CD14-positive monocyte (primary cell): ENCODE measurements at regions not wholly inside any gene's neighbourhood (a gene's known extent, or its start where the extent isn't known, plus 50 kb on each side); places are given as distances from the start of the nearest gene placed in this dataset.

ENCODE experiments used
- DNase-seq, 3 donors: peaks; one replicate each; pipeline ENCODE4 v3.0.0-alpha.2; 2011 to 2022
- H2AFZ ChIP-seq: 2 replicates; pipeline ENCODE4 v1.6.0; 2012; ENCODE audit warnings: mild to moderate bottlenecking, low read depth, low read length, inconsistent platforms; ENCODE audit not compliant: insufficient read depth, poor library complexity, severe bottlenecking
- H3K27ac ChIP-seq, 2 donors: 1 replicate in 1 of 2; 2 replicates in 1 of 2; pipeline ENCODE4 v1.5.1; 2012 to 2013; ENCODE audit warnings: low read length in 2 of 2, control low read depth in 1 of 2, inconsistent platforms in 1 of 2, low read depth in 1 of 2, mild to moderate bottlenecking in 1 of 2
- H3K27me3 ChIP-seq, 2 donors: one replicate each; pipeline versions ENCODE4 v1.6.0 to v1.6.1; 2011 to 2013; ENCODE audit warnings: low read length in 2 of 2; ENCODE audit not compliant: control insufficient read depth in 2 of 2, insufficient read depth in 2 of 2
- H3K36me3 ChIP-seq, 2 donors: replicated peaks in 1 of 2; 1 replicate in 1 of 2; 2 replicates in 1 of 2; pipeline versions ENCODE4 v1.5.1 to v1.6.1; 2012 to 2013; ENCODE audit warnings: low read length in 2 of 2, control low read depth in 1 of 2, inconsistent platforms in 1 of 2, mild to moderate bottlenecking in 1 of 2; ENCODE audit not compliant: insufficient read depth in 2 of 2, control insufficient read depth in 1 of 2
- H3K4me1 ChIP-seq, 2 donors: 1 replicate in 1 of 2; 2 replicates in 1 of 2; pipeline versions ENCODE4 v1.5.1 to v1.6.1; 2012 to 2013; ENCODE audit warnings: low read length in 2 of 2, control low read depth in 1 of 2, inconsistent platforms in 1 of 2, mild to moderate bottlenecking in 1 of 2, moderate library complexity in 1 of 2; ENCODE audit not compliant: insufficient read depth in 2 of 2, control insufficient read depth in 1 of 2
- H3K4me2 ChIP-seq: replicated peaks from 2 replicates; pipeline ENCODE3; 2012; ENCODE audit warnings: low read length, moderate library complexity, mild to moderate bottlenecking; ENCODE audit not compliant: poor library complexity, severe bottlenecking; ENCODE audit errors: extremely low read depth
- H3K4me3 ChIP-seq, 3 experiments: fragments of 200-600 bp in 1 of 3; sonication (generic) in 1 of 3; replicated peaks in 1 of 3; 1 replicate in 2 of 3; 2 replicates in 1 of 3; pipeline ENCODE4 v1.5.1; 2011 to 2013; ENCODE audit warnings: low read length in 3 of 3, mild to moderate bottlenecking in 3 of 3, control low read depth in 2 of 3, low read depth in 2 of 3, inconsistent platforms in 1 of 3, moderate library complexity in 1 of 3
- H3K79me2 ChIP-seq: 2 replicates; pipeline ENCODE4 v1.6.0; 2012; ENCODE audit warnings: mild to moderate bottlenecking, control low read depth, inconsistent platforms, low read length, moderate library complexity; ENCODE audit not compliant: insufficient read depth
- H3K9ac ChIP-seq: 2 replicates; pipeline ENCODE4 v1.6.0; 2017; ENCODE audit warnings: low read length, mild to moderate bottlenecking; ENCODE audit not compliant: insufficient read depth, poor library complexity, severe bottlenecking
- H3K9me3 ChIP-seq, 2 donors: replicated peaks in 1 of 2; 1 replicate in 1 of 2; 2 replicates in 1 of 2; pipeline versions ENCODE4 v1.5.1 to v1.6.1; 2012 to 2013; ENCODE audit warnings: low read length in 2 of 2, control low read depth in 1 of 2; ENCODE audit not compliant: control insufficient read depth in 1 of 2, insufficient read depth in 1 of 2
- H4K20me1 ChIP-seq: 2 replicates; pipeline ENCODE4 v1.6.0; 2012; ENCODE audit warnings: mild to moderate bottlenecking, low read length, control low read depth, moderate library complexity; ENCODE audit not compliant: insufficient read depth
- H3K27ac Mint-ChIP-seq, 7 donors: one replicate each; pipeline ENCODE4 v1.8.0; 2020; ENCODE audit warnings: mild to moderate bottlenecking in 7 of 7, mixed read lengths in 7 of 7, moderate library complexity in 6 of 7, inconsistent platforms in 2 of 7
- H3K27me3 Mint-ChIP-seq, 3 donors: one replicate each; pipeline ENCODE4 v1.8.0; 2021 to 2022; ENCODE audit warnings: low read depth in 3 of 3, mild to moderate bottlenecking in 3 of 3, mixed read lengths in 3 of 3, moderate library complexity in 3 of 3, inconsistent platforms in 1 of 3
- H3K36me3 Mint-ChIP-seq, 2 donors: one replicate each; pipeline ENCODE4 v1.8.0; 2020; ENCODE audit warnings: mixed read lengths in 2 of 2, inconsistent platforms in 1 of 2, mild to moderate bottlenecking in 1 of 2
- H3K4me1 Mint-ChIP-seq: one replicate; pipeline ENCODE4 v1.8.0; 2020; ENCODE audit warnings: mild to moderate bottlenecking, mixed read lengths
- H3K4me3 Mint-ChIP-seq, 2 donors: one replicate each; pipeline ENCODE4 v1.8.0; 2020; ENCODE audit warnings: mild to moderate bottlenecking in 2 of 2, mixed read lengths in 2 of 2, moderate library complexity in 1 of 2
- H3K9me3 Mint-ChIP-seq, 7 donors: one replicate each; pipeline ENCODE4 v1.8.0; 2020 to 2022; ENCODE audit warnings: mixed read lengths in 7 of 7, mild to moderate bottlenecking in 6 of 7, moderate library complexity in 6 of 7, inconsistent platforms in 2 of 7
- CTCF ChIP-seq: fragments of 200-600 bp; IDR thresholded peaks from one replicate; pipeline ENCODE4 v1.8.0; 2022; ENCODE audit warnings: antibody characterized with exemption, mild to moderate bottlenecking
- WGBS: methylation state at CpG from one replicate; pipeline ENCODE4 v1.1.5; 2013; ENCODE audit warnings: missing lambda C conversion rate; ENCODE audit not compliant: insufficient coverage; 5-methylcytosine and 5-hydroxymethylcytosine counted together
- intact Hi-C, 2 donors: fragments of 100-400 bp; cut with micrococcal nuclease; formaldehyde crosslinking; loops; one replicate each; pipeline versions ENCODE4 v1.15.0 to v1.15.1; 2023

- WGBS: 21% methylated on average over 2 of the region's 5 CpGs
- Histone ChIP-seq H2AFZ (no peak overlapping the region), H3K4me2 (no peak overlapping the region), H3K27ac (no peak overlapping the region), H3K79me2 (no peaks in the 10 kb centered on the region), H3K9ac (no peak overlapping the region), H3K4me1 (no peaks in the 10 kb centered on the region), H3K4me3 (no peak overlapping the region), H4K20me1 (no peaks in the 10 kb centered on the region), H3K36me3 (no peaks in the 10 kb centered on the region), H3K9me3 (no peaks in the 10 kb centered on the region), H3K27me3 (no peaks in the 10 kb centered on the region)
- no peaks in the 10 kb centered on the region for H3K36me3 Mint-ChIP-seq
- DNase-seq: no peak
- no peak overlapping the region for H3K4me3 Mint-ChIP-seq
- H3K9me3 Mint-ChIP-seq: peaks cover 0 to 17% (median 6%) of the 10 kb centered on the region in 7 donors
- intact Hi-C loops: no loop called here
- no peaks in the 10 kb centered on the region for H3K4me1 Mint-ChIP-seq
- no peaks in the 10 kb centered on the region for H3K27me3 Mint-ChIP-seq
- TF ChIP-seq CTCF: no peak
- no peak overlapping the region for H3K27ac Mint-ChIP-seq
Measured at GRCh38 chr6:155830531-155830930, 374.9 kb upstream of the NOX3 start.

GRCh38 chr6:155829646-155830045, 374.0 kb upstream of the NOX3 start:
- Mint-ChIP-seq H3K27ac (no peak overlapping the region), H3K9me3 (peaks cover 0 to 14% (median 6%) of the 10 kb centered on the region in 7 donors), H3K27me3 (no peaks in the 10 kb centered on the region), H3K4me1 (no peaks in the 10 kb centered on the region), H3K36me3 (no peaks in the 10 kb centered on the region), H3K4me3 (no peak overlapping the region)
- Histone ChIP-seq H3K27ac (no peak overlapping the region), H3K4me2 (no peak overlapping the region), H4K20me1 (no peaks in the 10 kb centered on the region), H3K79me2 (no peaks in the 10 kb centered on the region), H3K4me1 (no peaks in the 10 kb centered on the region), H2AFZ (no peak overlapping the region), H3K27me3 (no peaks in the 10 kb centered on the region), H3K9me3 (no peaks in the 10 kb centered on the region), H3K9ac (no peak overlapping the region), H3K36me3 (no peaks in the 10 kb centered on the region), H3K4me3 (no peak overlapping the region)
- no peak for TF ChIP-seq CTCF
- 80% methylated on average over 1 of the region's 2 CpGs for WGBS
- intact Hi-C loops: no loop called here
- DNase-seq: no peak
